NCI-H524 treated with DMSO at 0.1 percent for 48 hours (cell line): ENCODE measurements at regions not wholly inside any gene's neighbourhood (a gene's known extent, or its start where the extent isn't known, plus 50 kb on each side); places are given as distances from the start of the nearest gene placed in this dataset.
"Not testable (repeated sequence)": the region's sequence is repeated elsewhere in the genome, so short reads cannot be mapped to it uniquely, and the experiment has no call there.

Source experiments
- DNase-seq: peaks from one replicate; lab custom pipeline; 2025; lab: John Stamatoyannopoulos, UW

DNA sequence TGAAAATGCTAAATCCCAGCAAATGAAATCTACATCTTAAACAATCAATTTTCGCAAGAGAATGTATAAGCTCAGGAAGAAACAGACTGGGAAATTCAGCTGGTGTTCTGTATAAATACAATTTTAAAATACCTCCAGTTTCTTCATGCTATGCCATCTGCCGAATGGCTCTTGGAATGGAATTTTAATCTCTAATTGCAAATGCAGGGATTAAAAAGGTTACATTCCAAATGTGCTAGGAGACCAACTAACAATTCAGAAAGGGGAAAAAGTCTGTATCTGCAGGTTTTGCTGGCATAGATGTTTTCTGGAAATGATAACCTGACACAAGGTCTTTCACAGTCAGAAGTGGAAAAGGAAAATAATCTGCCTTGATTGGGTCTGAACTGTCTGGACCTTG, 379.7 kb downstream of the MAT2B start:
- no peak for DNase-seq

DNA sequence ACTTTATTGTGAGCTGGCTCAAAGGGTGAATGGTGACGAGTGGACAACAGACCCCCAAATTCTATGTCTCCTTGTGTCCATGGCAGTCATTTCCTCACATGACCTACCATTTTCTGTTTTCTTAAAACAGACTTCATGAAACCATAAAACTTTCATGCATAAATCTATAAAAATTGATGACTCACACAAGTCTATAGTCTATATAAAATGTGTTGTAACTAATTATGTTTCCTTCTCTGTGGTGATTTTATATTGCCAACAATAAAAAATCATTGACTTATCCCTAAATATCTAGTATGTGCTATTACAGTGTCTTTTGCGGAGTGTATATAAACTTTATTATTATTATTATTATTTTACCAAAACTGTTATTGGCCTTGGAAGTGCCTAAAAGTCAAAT, 382.4 kb downstream of the MAT2B start:
- DNase-seq, result no peak

DNA sequence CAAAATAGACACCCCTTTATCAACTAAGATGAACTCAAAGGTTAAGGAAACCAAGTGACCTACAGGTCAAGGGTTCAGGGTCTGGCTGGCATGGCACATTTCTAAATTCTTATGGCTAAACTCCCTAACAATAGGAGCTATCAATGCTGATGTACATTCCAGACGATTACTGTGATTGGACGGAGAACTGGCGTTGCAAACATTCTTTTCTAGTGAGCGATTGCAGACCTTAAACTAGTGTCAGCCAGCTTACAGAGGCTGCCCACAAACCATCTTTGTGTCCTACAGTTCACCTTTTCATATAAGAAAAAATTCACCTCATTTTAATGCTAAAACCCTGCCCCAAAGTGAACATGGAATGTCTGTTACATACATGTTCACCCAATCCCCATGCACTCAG, 382.9 kb downstream of the MAT2B start:
- no peak for DNase-seq

DNA sequence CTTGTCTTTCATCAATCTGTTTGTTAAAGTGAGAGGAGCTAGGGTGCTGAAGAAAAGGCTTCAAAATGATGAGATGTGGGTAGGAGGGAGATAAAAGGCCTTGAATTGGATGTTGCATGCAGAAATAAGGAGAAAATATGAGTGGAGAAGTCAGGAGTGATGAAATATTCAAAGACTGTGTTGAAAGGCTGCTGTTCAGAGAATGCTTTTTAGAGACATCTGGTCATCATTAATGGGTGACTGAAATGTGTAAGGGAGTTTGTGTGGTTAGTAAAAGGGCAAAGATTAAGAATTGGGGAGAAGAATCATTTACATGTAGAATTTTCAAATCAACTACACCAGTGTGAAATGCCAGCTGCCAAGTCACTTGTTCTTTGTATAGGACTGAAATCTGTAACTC, 383.9 kb downstream of the MAT2B start:
- DNase-seq, result no peak

DNA sequence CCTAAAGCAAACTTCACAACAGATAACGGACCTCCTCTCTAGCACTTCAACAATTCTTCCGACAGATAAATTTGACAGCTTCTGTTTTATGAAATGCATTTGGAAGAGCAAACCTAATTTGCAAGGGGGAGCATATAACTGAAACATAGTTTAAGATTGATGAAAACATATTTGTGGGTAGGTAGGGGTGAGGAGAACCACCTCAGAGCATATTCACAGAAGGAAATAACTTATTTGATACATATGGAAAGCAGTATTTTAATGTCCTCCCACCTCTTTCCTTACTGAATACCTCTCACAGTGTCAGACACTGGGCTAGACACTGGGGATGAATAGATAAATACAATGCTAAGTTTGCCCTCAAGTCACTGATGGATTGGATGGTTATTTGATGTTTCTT, 384.8 kb downstream of the MAT2B start:
- DNase-seq, result no peak

DNA sequence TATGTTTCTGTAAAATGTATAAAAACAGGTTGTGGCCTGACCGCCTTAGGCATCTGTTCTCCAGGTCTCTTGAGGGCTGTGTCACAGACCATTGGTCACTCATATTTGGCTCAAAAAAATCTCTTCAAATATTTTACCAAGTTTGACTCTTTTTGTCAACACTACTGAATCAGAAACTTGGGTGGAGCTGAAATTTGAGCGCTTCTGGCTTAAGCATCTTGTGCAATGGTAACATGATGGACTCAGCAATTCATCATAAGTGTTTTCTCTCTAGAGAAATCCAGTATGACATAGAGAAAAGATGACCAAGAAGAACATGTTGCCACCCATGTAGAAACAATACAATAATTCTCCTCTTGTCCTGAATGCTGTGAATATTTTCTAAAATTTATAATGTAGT, 387.9 kb downstream of the MAT2B start:
- DNase-seq, result no peak

DNA sequence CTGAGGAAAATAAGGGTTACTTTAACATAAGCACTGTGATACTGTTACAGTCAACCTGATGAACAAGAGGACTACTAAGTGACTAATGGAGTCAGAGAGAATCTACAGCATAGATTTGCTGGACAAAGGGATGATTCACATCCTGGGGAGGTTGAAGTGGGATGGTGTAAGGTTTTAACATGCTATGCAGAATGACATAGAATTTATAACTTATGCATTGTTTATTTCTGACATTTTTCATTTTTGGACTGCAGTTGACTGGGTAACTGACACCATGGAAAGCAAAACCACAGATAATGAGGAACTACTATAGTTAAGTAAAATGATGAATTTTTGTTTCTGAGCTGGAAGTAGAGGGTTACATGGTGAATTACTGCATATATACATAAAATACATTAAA, 389.2 kb downstream of the MAT2B start:
- no peak for DNase-seq

DNA sequence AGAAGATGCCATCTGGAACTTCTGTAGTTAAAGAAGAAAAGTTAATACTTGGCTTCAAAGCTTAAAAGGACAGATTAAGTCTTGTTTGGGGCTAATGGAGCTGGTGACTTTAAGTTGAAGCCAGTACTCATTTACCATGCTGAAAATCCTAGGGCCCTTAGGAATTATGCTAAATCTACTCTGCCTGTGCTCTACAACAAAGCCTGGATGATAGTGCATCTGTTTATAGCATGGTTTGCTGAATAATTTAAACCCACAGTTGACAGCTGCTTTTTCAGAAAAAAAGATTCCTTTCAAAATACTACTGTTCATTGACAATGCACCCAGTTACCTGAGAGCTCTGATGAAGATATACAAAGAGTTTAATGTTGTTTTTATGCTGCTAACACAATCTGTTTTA, 393.5 kb downstream of the MAT2B start:
- no peak for DNase-seq

DNA sequence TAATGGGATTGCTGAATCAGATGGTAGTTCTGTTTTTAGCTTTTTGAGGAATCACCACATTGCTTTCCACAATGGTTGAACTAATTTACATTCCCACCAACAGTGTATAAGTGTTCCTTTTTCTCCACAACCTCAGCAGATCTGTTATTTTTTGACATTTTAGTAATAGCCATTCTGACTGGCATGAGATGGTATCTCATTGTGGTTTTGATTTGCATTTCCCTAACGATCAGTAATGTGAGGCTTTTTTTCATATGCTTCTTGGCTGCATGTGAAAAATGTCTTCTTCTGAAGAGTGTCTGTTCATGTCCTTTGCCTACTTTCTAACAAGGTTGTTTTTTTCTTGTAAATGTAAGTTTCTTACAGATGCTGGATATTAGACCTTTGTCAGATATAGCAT, 402.4 kb downstream of the MAT2B start:
- DNase-seq, result not testable (repeated sequence)

DNA sequence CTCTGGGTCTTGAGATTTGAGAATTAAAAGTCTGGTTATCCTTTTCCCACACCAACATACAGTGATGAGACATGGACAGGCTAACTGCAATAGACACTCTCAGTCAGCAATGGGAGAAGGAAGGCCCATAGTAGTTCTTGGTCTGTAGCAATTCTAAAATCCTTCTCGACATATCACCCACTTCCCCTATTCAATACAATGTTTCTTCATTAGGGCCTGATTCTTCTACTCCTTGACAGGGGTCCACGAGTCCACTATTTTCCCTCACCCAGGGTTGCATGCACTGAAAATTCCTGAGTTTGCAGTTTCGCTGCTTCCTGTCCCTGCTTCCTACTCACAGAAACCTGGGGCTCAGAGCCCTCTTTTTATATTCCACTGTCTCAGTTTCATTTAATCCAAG, 402.8 kb downstream of the MAT2B start:
- DNase-seq, result no peak

DNA sequence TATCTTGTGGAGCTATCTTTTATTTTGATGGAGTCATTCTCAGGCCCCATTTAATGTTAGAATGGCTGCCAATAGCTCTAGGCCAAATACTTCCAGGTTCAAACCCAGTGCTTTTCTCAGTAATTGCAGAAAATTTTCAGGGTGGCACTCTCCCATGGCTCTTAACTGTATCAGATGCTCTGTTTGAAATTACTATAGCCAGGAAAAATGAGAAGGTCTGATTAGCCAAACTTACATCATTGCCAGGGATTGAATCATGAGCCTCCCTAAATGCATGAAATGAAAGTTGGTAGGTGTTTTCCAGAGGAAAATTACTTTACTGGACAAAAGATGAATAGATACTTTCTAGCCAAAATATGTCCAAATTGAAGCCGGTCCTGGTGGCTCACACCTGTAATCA, 404.8 kb downstream of the MAT2B start:
- no peak for DNase-seq

DNA sequence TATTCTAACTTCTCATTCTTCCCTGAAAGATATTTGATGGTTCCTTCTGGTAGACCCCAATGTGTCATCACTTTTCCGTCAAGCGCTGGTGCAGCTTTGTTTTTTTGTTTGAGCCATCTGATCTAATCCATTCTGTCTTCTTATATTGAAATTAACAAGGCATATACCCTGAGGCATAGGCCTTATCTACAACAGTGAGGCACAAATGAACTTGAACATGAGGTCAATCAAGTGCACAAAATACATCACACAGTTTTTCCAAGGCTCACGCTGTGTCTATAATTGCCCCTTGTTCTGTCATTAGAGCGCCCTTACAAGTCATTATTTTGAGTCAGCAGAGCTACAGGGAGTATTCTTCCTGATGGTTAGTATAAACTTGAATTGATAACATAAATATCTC, 406.6 kb downstream of the MAT2B start:
- DNase-seq, result no peak

DNA sequence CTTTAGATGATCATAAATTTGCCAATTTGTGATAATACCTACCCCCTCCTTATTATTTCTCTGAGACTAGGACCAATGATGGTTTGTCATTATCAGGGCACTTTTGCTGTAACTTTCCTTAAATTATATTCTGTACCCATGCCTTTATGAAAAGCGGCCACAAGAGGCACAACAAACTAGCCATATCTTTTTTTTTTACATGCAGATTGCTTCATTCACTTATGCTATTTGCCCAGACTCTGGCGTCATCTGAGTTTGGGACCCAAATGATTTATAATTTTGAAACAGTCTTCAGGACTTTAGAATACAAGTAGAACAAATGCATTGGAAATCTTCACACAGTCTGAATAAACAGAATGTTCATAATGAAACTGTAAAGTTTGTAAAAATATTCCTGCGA, 408.1 kb downstream of the MAT2B start:
- DNase-seq, result no peak

DNA sequence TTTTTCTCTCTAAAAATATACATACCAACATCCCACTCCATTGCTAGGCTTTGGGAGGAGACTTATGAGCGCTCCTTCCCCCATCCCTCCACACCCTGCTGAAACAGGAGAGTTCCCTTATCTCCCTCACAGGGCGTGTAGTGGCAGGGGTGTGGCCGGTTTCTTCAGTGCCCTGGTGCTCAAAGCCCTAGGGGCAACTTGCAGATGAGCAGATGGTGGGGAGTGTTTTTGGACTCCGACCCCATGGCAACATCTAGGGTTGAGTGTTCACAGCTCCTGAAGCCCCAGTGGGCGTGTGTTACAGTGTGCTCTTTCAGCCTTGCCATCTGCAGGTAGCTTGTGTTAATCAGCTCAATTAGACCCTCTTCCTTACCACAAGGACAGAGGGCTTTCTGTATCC, 409.5 kb downstream of the MAT2B start:
- DNase-seq, result peak; percentile 86

DNA sequence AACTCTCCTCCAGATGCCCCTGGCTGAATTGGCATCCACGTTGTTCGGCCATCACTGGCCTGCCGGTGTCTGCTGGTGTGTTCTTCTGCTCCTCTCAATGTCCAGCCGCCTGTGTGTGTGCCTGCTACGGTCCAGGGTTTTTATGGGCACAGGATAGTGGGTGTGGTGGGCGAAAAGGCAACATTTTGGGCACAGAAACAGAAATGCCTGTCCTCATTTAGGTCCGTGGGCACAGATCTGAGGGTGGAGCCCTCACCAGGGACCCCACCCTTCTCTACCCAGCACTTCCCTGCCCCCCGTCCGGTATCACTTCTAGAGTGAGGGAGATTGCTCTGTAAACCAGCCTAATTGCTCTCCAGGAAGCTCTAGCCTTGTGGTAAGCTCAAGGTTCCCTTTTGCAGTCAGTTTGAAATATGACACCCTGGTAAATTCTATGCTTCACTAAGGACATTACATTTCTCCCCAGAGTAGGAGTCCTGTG, 410.1 kb downstream of the MAT2B start:
- DNase-seq, result peak; percentile 43

DNA sequence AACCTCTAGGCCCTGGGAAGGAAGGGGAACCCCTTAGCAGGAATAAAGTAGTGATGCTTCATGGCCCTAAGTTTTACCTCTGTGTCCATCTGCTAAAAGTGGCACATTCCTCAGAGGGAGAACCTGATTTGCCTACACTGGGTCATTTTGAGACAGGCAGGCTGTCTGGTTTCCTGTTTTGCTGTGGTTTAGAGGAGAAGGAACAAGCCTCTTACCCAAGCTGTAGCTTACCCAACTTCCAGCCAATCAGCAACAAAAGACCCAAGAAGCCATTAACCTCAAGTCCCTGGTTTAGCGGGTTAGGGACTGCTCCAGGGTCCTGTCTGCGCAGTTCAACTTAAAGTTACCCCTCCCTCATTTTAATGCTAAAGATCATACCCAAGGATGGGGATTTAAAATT, 411.0 kb downstream of the MAT2B start:
- DNase-seq, result no peak

DNA sequence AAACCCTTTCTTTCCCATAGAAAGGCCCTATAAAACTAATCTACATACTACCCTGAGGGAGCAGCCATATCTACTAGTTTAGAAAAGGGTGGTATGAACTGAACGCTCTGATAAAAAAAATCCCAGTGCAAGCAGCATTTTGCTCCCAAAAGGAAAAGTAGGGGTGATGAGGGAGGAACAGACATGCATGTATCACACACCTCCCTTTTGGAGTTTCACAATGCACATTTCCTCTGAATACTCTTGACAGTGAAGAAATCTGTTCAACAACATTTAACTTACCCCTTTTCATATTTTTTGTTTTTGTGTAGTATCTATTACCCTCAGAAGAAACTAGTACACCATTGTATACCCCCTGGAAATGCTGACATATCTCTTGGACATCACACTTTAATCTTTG, 411.4 kb downstream of the MAT2B start:
- no peak for DNase-seq

DNA sequence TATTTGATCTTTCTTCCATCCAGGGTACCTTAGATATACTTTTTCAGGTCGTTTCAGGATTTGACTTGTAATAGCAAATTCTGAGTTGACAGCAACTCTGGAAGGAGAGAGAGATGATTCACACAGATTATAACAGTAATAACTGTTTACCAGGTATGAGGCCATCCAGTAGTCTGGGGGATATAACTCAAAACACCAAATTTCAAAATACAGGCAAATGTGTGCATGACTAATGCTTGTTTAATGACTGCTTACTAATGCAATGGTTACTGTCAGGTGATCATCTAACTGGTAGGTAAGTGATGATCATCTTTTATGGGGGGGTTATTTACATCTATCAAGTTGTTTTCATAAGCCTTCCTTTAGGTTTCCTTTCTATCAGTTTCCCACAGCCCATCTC, 412.3 kb downstream of the MAT2B start:
- DNase-seq, result no peak

DNA sequence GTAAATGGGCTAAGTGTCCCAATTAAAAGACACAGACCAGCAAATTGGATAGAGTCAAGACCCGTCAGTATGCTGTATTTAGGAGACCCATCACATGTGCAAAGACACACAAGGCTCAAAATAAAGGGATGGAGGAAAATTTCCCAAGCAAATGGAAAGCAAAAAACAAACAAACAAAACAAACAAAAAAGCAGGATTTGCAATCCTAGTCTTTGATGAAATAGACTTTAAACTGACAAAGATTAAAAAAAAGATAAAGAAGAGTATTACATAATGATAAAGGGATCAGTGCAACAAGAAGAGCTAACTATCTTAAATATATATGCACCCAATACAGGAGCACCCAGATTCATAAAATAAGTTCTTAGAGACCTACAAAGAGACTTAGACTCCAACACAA, 429.6 kb downstream of the MAT2B start:
- DNase-seq, result not testable (repeated sequence)

DNA sequence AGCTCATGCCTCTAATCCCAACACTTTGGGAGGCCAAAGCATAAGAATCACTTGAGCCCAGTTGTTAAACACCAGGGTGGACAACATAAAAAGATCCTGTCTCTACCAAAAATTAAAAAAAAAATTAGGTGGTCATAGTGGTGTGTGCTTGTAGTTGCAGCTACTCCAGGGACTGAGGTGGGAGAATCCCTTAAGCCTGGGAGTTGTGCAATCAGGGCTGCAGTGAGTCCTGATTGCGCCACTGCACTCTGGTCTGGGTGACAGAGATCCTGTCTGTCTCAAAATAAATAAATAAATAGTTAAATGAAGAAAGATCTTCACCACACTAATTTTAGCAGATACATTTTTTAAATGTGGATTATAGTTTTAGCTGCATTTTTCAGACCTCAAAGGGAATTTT, 433.2 kb downstream of the MAT2B start:
- DNase-seq, result no peak

DNA sequence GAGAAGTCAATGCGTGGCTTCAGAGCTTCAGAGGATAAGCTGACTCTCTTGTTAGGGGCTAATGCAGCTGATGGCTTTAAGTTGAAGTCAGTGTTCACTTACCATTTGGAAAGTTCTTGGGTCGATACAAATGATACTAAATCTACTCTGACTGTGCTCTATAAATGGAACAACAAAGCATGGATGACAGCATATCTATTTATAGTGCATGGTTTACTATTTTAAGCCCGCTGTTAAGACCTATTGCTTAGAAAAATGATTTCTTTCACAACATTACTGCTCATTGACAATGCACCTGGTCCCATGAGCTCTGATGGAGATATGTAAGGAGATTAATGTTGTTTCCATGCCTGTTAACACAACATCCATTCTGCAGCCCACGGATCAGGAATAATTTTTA, 435.7 kb downstream of the MAT2B start:
- no peak for DNase-seq

DNA sequence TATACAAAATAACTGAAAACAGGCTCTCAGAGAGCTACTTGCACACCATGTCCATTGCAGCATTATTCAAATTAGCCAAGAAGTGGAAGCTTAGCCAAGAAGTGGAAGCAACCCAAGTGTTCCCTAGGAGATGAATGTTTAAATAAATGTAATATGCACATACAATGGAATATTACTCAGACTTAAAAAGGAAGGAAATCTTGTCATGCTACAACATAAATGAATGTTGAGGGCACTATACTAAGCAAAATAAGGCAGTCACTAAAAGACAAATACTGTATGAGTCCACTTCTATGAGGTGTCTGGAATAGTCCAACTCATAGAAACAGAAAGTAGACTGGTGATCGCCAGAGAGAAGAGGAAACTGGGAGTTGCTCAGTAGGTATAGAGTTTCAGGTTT, 438.1 kb downstream of the MAT2B start:
- no peak for DNase-seq

DNA sequence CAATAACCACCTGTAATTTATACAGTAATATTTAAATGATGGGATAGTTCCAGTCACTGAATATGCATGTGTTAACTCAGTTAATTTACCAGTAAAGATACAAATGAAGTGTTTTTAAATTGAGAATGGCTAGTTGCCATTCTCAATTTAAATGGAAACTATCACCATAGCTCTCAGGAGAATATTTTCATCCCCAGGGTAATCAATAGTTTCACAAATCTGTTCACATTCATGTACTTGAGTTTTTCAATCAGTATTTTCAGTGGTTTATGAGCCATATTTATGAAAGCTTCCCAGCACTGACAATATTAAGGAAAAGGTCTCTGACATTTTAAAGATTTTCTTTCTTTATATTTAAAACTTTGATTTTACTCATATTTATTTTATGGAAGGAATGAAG, 439.3 kb downstream of the MAT2B start:
- no peak for DNase-seq

DNA sequence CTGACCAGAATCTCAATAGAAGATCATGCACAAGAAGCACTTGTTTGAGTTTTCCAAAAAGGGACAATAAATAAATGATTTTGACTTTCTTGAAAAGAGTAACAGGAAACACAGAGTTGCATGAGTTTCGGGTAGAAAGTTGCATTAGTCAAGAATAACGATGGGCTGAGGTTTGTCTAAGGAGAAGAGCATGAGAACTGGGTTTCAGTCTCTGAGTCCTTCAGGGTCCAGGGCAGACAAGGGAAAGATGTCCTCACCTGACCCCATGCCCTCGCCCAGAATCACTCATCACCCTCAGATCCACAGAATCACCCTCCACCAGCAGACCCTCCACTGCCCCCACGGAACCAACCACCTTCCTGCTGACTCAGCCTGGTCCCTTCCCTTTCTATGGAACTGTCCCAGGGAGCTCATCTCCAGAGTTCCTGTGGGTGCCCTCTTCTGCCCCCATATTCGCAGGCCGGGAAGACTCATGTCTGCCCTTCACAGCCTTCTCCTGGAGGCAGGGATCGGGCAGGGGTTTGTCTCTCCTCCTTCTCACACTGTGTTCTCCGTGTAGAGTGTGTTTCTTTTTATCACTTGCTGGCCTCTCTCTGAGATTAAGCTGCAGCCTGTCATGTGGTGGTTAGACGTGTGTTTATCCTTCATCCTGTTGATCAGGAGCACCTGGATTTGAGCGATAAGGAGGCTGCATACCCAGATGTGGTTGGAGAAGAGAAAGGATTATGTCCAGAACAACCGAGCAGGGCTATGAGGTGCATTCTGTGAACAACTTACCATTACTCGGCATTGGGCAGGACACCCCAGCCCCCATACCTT, 442.6 kb downstream of the MAT2B start:
- DNase-seq, result no peak
